Ishikawa (cell line): ENCODE measurements at regions not wholly inside any gene's neighbourhood (a gene's known extent, or its start where the extent isn't known, plus 50 kb on each side); places are given as distances from the start of the nearest gene placed in this dataset.

Source experiments
- EP300 ChIP-seq: IDR thresholded peaks from 2 replicates; pipeline ENCODE4 v1.6.1; 2012; ENCODE audit warnings: borderline replicate concordance
- RAD21 ChIP-seq: IDR thresholded peaks from 2 replicates; pipeline ENCODE4 v1.6.1; 2012; ENCODE audit warnings: low read depth
- TAF1 ChIP-seq: IDR thresholded peaks from 2 replicates; pipeline ENCODE4 v1.6.1; 2012; ENCODE audit warnings: low read depth, mild to moderate bottlenecking
- ZBTB7A ChIP-seq: IDR thresholded peaks from 2 replicates; pipeline ENCODE4 v1.6.1; 2012; ENCODE audit warnings: low read depth

DNA sequence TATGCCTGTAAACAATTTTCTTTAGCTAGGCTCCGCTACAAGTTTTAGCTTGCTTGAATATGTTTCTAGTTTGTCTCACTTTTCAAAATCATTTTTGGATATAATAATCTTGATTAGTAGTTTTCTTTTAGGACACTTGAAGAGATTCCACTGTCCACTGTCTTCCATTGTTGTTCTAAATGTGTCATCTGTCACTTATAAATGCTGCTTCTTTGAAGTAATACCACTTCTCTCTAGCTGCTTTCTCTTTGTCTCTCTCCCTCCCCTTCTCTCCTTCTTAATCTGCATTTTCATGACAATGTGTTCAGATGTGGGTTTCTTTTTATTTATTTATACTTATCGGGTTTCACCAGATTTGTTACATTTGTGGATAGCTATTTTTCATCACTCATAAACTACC, 73.7 kb upstream of the DPP10 start:
- no peak for TF ChIP-seq RAD21
- TF ChIP-seq TAF1 = no peak
- TF ChIP-seq ZBTB7A = no peak
- no peak for TF ChIP-seq EP300
